Endothelial cell of umbilical vein (primary cell): ENCODE measurements at regions not wholly inside any gene's neighbourhood (a gene's known extent, or its start where the extent isn't known, plus 50 kb on each side); places are given as distances from the start of the nearest gene placed in this dataset.

ENCODE experiments used
- BruUV-seq: library from RNA; stranded (reverse); fragments of 400-500 nt; replicated peaks from 2 replicates; lab custom pipeline; 2021; lab: Mats Ljungman, UMichigan
- CTCF ChIA-PET: fragments of 300-600, 350-600 bp; sonication (Branson Sonifier 250); formaldehyde crosslinking; loops from one replicate; lab custom pipeline; 2021; ENCODE audit warnings: antibody characterized with exemption, inconsistent platforms; lab: Charles Lee
- POLR2A ChIA-PET: fragments of 300-600, 350-600 bp; sonication (Branson Sonifier 250); formaldehyde crosslinking; loops from one replicate; lab custom pipeline; 2021; ENCODE audit warnings: antibody characterized with exemption, inconsistent platforms; lab: Charles Lee
- DNase-seq: peaks from one replicate; pipeline ENCODE4 v3.0.0-alpha.2; 2011; ENCODE audit warnings: low read depth, low spot score
- FAIRE-seq: peaks from 2 replicates; lab custom pipeline; 2011; peaks lifted over from hg19 to GRCh38; lab: Jason Lieb, UNC
- H2AFZ ChIP-seq: 2 replicates; pipeline ENCODE4 v1.6.0; 2012; ENCODE audit warnings: low read depth, low read length, control low read depth, inconsistent platforms
- H3K27ac ChIP-seq: 2 replicates; pipeline ENCODE4 v1.5.1; 2011; ENCODE audit warnings: low read depth, mild to moderate bottlenecking, control low read depth, low read length, moderate library complexity; ENCODE audit not compliant: insufficient read depth
- H3K27me3 ChIP-seq, 2 experiments: 2 replicates each; pipeline versions ENCODE4 v1.6.0 to v1.6.1; 2011; ENCODE audit warnings: low read length in 2 of 2, mixed read lengths in 1 of 2; ENCODE audit not compliant: control insufficient read depth in 2 of 2, insufficient read depth in 2 of 2
- H3K36me3 ChIP-seq, 2 experiments: 2 replicates in 1 of 2; 3 replicates in 1 of 2; pipeline ENCODE4 v1.5.1; 2011; ENCODE audit warnings: low read length in 2 of 2, mild to moderate bottlenecking in 1 of 2, moderate library complexity in 1 of 2; ENCODE audit not compliant: control insufficient read depth in 2 of 2, insufficient read depth in 2 of 2; ENCODE audit errors: extremely low read depth in 1 of 2
- H3K4me1 ChIP-seq: 3 replicates; pipeline ENCODE4 v1.5.1; 2011; ENCODE audit warnings: mild to moderate bottlenecking, low read length; ENCODE audit not compliant: control insufficient read depth, insufficient read depth; ENCODE audit errors: extremely low read depth
- H3K4me2 ChIP-seq: 2 replicates; pipeline ENCODE4 v1.6.1; 2011; ENCODE audit warnings: low read length, control low read depth, mixed read lengths; ENCODE audit not compliant: insufficient read depth
- H3K4me3 ChIP-seq, 3 experiments: fragments of 200-600 bp in 1 of 3; sonication (generic), shearing (Covaris generic) in 1 of 3; replicated peaks in 1 of 3; 2 replicates each; pipeline ENCODE4 v1.5.1; 2011 to 2016; ENCODE audit warnings: control low read depth in 3 of 3, low read length in 3 of 3, mild to moderate bottlenecking in 2 of 3, inconsistent platforms in 1 of 3, low read depth in 1 of 3, moderate library complexity in 1 of 3; ENCODE audit not compliant: insufficient read depth in 1 of 3
- H3K79me2 ChIP-seq: 2 replicates; pipeline ENCODE4 v1.6.0; 2012; ENCODE audit warnings: low read length, inconsistent platforms; ENCODE audit not compliant: control insufficient read depth, insufficient read depth
- H3K9ac ChIP-seq: replicated peaks from 2 replicates; pipeline ENCODE3; 2011; ENCODE audit warnings: low read length, control low read depth; ENCODE audit not compliant: insufficient read depth; ENCODE audit errors: extremely low read depth
- H3K9me1 ChIP-seq: replicated peaks from 3 replicates; pipeline ENCODE4 v1.6.0; 2011; ENCODE audit warnings: mild to moderate bottlenecking, low read length; ENCODE audit not compliant: control insufficient read depth, insufficient read depth; ENCODE audit errors: extremely low read depth
- H3K9me3 ChIP-seq: replicated peaks from 2 replicates; pipeline ENCODE4 v1.5.1; 2012; ENCODE audit warnings: low read length, inconsistent platforms; ENCODE audit not compliant: control insufficient read depth, insufficient read depth
- H4K20me1 ChIP-seq: replicated peaks from 2 replicates; pipeline ENCODE3; 2011; ENCODE audit warnings: mild to moderate bottlenecking, low read length; ENCODE audit not compliant: control insufficient read depth, insufficient read depth; ENCODE audit errors: extremely low read depth
- CTCF ChIP-seq, 2 donors: IDR thresholded peaks; 1 replicate in 1 of 2; 2 replicates in 1 of 2; pipeline ENCODE4 v1.5.1; 2011; ENCODE audit warnings: low read length in 2 of 2, mild to moderate bottlenecking in 2 of 2, moderate library complexity in 2 of 2, control low read depth in 1 of 2, inconsistent platforms in 1 of 2, low read depth in 1 of 2; ENCODE audit not compliant: insufficient read depth in 1 of 2; ENCODE audit errors: extremely low read depth in 1 of 2
- EZH2 ChIP-seq: IDR thresholded peaks from 2 replicates; pipeline ENCODE4 v1.6.1; 2012; ENCODE audit warnings: borderline replicate concordance, low read depth, mild to moderate bottlenecking, moderate library complexity, low read length, inconsistent platforms; ENCODE audit not compliant: severe bottlenecking
- FOS ChIP-seq: IDR thresholded peaks from 2 replicates; pipeline ENCODE4 v1.6.1; 2011; ENCODE audit warnings: mild to moderate bottlenecking, low read length, moderate library complexity, borderline replicate concordance; ENCODE audit not compliant: insufficient read depth
- GATA2 ChIP-seq: IDR thresholded peaks from 2 replicates; pipeline ENCODE4 v1.7.0; 2011; ENCODE audit warnings: low read depth, mild to moderate bottlenecking, moderate library complexity, mixed read lengths, low read length; ENCODE audit not compliant: insufficient read length, insufficient read depth
- JUN ChIP-seq: IDR thresholded peaks from 2 replicates; pipeline ENCODE4 v1.6.1; 2011; ENCODE audit warnings: borderline replicate concordance, low read depth; ENCODE audit not compliant: insufficient read length, insufficient read depth
- MYC ChIP-seq: IDR thresholded peaks from one replicate; pipeline ENCODE4 v1.6.1; 2011; ENCODE audit warnings: mild to moderate bottlenecking, low read depth, low read length
- POLR2A ChIP-seq: IDR thresholded peaks from 2 replicates; pipeline ENCODE4 v1.6.1; 2012; ENCODE audit warnings: low read depth, mild to moderate bottlenecking, control low read depth, low read length
- POLR2AphosphoS5 ChIP-seq: IDR thresholded peaks from 2 replicates; pipeline ENCODE4 v1.6.1; 2012; ENCODE audit warnings: low read depth, mild to moderate bottlenecking, control low read depth, low read length, moderate library complexity; ENCODE audit not compliant: insufficient read depth
- dilution Hi-C: fragments of 300-500 bp; cut with MboI; formaldehyde crosslinking; loops from one replicate; pipeline ENCODE4 v1.15.0; 2019; ENCODE audit warnings: low sequenced_read_pairs; ENCODE audit not compliant: extremely low pct_ligation_motif_present
- intact Hi-C: fragments of 100-400 bp; cut with micrococcal nuclease; formaldehyde crosslinking; loops from one replicate; pipeline ENCODE4 v1.10.0; 2022
- TF ChIP-seq, protein P1 (sequence below): IDR thresholded peaks from 2 replicates; pipeline ENCODE4 v1.6.1; 2011; ENCODE audit not compliant: insufficient read depth, insufficient read length

DNA sequence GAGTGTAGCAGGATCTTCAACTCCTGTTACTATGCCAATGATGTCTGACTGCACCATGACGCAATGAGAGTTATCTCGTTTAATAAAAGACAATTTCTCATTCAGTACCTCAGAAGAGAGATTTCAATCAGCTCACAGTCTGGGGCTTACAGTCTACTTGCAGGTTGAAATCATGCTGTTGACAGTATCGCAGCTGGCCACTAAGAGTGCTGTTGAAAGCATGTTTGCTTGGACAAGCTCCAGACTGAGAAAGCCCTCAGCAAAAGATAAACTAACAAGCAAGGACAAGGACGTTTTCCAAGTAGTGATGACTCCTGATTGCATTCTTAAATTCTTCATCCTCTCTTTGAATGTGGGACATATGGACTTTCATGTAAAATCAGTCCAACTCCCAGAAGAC is 145.2 kb upstream of the SYT4 start:
- intact Hi-C loops (no loop called here), dilution Hi-C loops (no loop called here)
- DNase-seq (no peak), FAIRE-seq (no peak)
- Histone ChIP-seq H3K9me3 (no peaks in the 10 kb centered on the region), H3K4me1 (no peaks in the 10 kb centered on the region), H3K4me2 (no peak overlapping the region), H3K9me1 (no peaks in the 10 kb centered on the region), H3K36me3 (no peaks in the 10 kb centered on the region), H3K9ac (no peak overlapping the region), H2AFZ (no peak overlapping the region), H3K4me3 (no peak overlapping the region), H3K27me3 (no peaks in the 10 kb centered on the region), H3K27ac (no peak overlapping the region), H3K79me2 (no peaks in the 10 kb centered on the region), H4K20me1 (no peaks in the 10 kb centered on the region)
- BruUV-seq: no TSS peak
- ChIA-PET CTCF (no interaction called here), POLR2A (no interaction called here)
- TF ChIP-seq FOS (no peak), POLR2A (no peak), CTCF (IDR thresholded peaks at IDR 0.05; ENCODE audit: extremely low read depth in 1 of 2, insufficient read depth in 1 of 2, low read depth in 1 of 2, low read length in 2 of 2) (no peak), MYC (no peak), EZH2 (no peak), JUN (no peak)
- TF ChIP-seq, protein P1, sequence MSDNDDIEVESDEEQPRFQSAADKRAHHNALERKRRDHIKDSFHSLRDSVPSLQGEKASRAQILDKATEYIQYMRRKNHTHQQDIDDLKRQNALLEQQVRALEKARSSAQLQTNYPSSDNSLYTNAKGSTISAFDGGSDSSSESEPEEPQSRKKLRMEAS: no peak

DNA sequence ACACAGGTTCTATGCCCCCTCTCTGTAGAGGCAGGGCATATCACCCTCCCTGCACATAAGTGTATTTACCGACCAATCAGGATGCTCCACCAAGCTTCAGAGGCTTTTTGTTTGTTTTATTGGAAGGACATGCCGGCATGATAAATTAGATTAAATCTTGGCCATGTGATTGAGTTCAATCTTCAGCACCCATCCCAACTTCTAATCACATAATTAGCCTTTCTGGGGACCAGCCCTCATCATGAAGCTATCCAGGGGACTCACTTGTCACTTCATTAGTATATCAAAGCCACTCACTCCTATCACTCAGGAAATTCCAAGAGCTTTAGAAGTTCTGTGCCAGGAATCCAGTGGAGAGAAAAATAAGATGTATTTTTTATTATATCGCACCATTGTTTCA is 158.6 kb upstream of the SYT4 start:
- Histone ChIP-seq H3K4me3 (no peak overlapping the region), H3K9ac (no peak overlapping the region), H3K4me1 (no peaks in the 10 kb centered on the region), H2AFZ (no peak overlapping the region), H3K36me3 (no peaks in the 10 kb centered on the region), H4K20me1 (no peaks in the 10 kb centered on the region), H3K27me3 (no peaks in the 10 kb centered on the region), H3K9me1 (no peaks in the 10 kb centered on the region), H3K79me2 (no peaks in the 10 kb centered on the region), H3K9me3 (peaks cover 2% of the 10 kb centered on the region), H3K27ac (no peak overlapping the region), H3K4me2 (no peak overlapping the region)
- ChIA-PET POLR2A (no interaction called here), CTCF (no interaction called here)
- TF ChIP-seq CTCF (IDR thresholded peaks at IDR 0.05; ENCODE audit: extremely low read depth in 1 of 2, insufficient read depth in 1 of 2, low read depth in 1 of 2, low read length in 2 of 2) (no peak), GATA2 (no peak), FOS (no peak), JUN (no peak), POLR2AphosphoS5 (no peak), EZH2 (no peak), MYC (no peak), POLR2A (no peak)
- TF ChIP-seq, protein P1: no peak
- DNase-seq: no peak
- BruUV-seq: no TSS peak
- intact Hi-C loops (no loop called here), dilution Hi-C loops (no loop called here)
- no peak for FAIRE-seq
